WI38 (cell line): ENCODE measurements at regions not wholly inside any gene's neighbourhood (a gene's known extent, or its start where the extent isn't known, plus 50 kb on each side); places are given as distances from the start of the nearest gene placed in this dataset.

ENCODE experiments used
- H3K4me3 ChIP-seq: 2 replicates; pipeline ENCODE4 v1.5.1; 2011; ENCODE audit warnings: low read depth, mild to moderate bottlenecking, control low read depth, low read length
- CTCF ChIP-seq: IDR thresholded peaks from 2 replicates; pipeline ENCODE4 v1.5.1; 2012; ENCODE audit warnings: low read depth, mild to moderate bottlenecking, control low read depth, low read length

- TF ChIP-seq CTCF, result no peak
- H3K4me3 ChIP-seq, result no peak overlapping the region
Measured at GRCh38 chr3:43950775-43951174, 260.0 kb downstream of the ABHD5 start.

- TF ChIP-seq CTCF, result no peak
- H3K4me3 ChIP-seq, result no peak overlapping the region
Measured at GRCh38 chr3:43951813-43952212, 261.1 kb downstream of the ABHD5 start.

- TF ChIP-seq CTCF, result no peak
- H3K4me3 ChIP-seq, result no peak overlapping the region
Measured at GRCh38 chr3:43953380-43953779, 262.6 kb downstream of the ABHD5 start.

GRCh38 chr3:43953814-43954692 is 263.3 kb downstream of the ABHD5 start:
- no peak overlapping the region for H3K4me3 ChIP-seq
- TF ChIP-seq CTCF, result no peak

GRCh38 chr3:43956945-43957344 is 266.2 kb downstream of the ABHD5 start:
- no peak overlapping the region for H3K4me3 ChIP-seq
- no peak for TF ChIP-seq CTCF

GRCh38 chr3:43957553-43957952 is 266.8 kb downstream of the ABHD5 start:
- no peak for TF ChIP-seq CTCF
- no peak overlapping the region for H3K4me3 ChIP-seq

- TF ChIP-seq CTCF, result no peak
- no peak overlapping the region for H3K4me3 ChIP-seq
Measured at GRCh38 chr3:43958005-43958770, 267.4 kb downstream of the ABHD5 start.
